Neuronal stem cell (in vitro differentiated cells): ENCODE measurements at regions not wholly inside any gene's neighbourhood (a gene's known extent, or its start where the extent isn't known, plus 50 kb on each side); places are given as distances from the start of the nearest gene placed in this dataset.
A peak's percentile ranks its signal among the peaks of the same experiment; 100 is the strongest.

Source experiments
- DNase-seq: peaks from one replicate; pipeline ENCODE4 v3.0.0-alpha.2; 2013; ENCODE audit warnings: low spot score
- H2AFZ ChIP-seq: one replicate; pipeline ENCODE4 v1.6.1; 2013; ENCODE audit warnings: mild to moderate bottlenecking, low read length, inconsistent platforms
- H2AK5ac ChIP-seq: 2 replicates; pipeline ENCODE4 v1.6.1; 2013; ENCODE audit warnings: low read depth, mild to moderate bottlenecking, inconsistent platforms, low read length, moderate library complexity, mixed read lengths
- H2BK120ac ChIP-seq: 2 replicates; pipeline ENCODE4 v1.6.1; 2013; ENCODE audit warnings: low read depth, mild to moderate bottlenecking, inconsistent platforms, low read length, moderate library complexity, mixed read lengths
- H2BK12ac ChIP-seq: one replicate; pipeline ENCODE4 v1.6.1; 2013; ENCODE audit warnings: low read length, inconsistent platforms
- H2BK15ac ChIP-seq: 2 replicates; pipeline ENCODE4 v1.6.1; 2013; ENCODE audit warnings: mild to moderate bottlenecking, low read length, inconsistent platforms, mixed read lengths
- H2BK5ac ChIP-seq: one replicate; pipeline ENCODE4 v1.6.1; 2013; ENCODE audit warnings: inconsistent platforms, mild to moderate bottlenecking, low read length, moderate library complexity
- H3K14ac ChIP-seq: one replicate; pipeline ENCODE4 v1.6.1; 2013; ENCODE audit warnings: low read length, inconsistent platforms
- H3K18ac ChIP-seq: 2 replicates; pipeline ENCODE4 v1.6.1; 2013; ENCODE audit warnings: low read length, inconsistent platforms
- H3K23ac ChIP-seq: 2 replicates; pipeline ENCODE4 v1.6.1; 2013; ENCODE audit warnings: low read depth, mild to moderate bottlenecking, mixed read lengths, low read length, inconsistent platforms; ENCODE audit not compliant: poor library complexity
- H3K27ac ChIP-seq: replicated peaks from 3 replicates; pipeline ENCODE4 v1.5.1; 2013; ENCODE audit warnings: low read length, inconsistent platforms
- H3K27me3 ChIP-seq, 3 experiments: 2 replicates each; pipeline ENCODE4 v1.6.1; 2013; ENCODE audit warnings: low read length in 3 of 3, mild to moderate bottlenecking in 2 of 3, inconsistent platforms in 1 of 3, low read depth in 1 of 3, mixed read lengths in 1 of 3, moderate library complexity in 1 of 3; ENCODE audit not compliant: control insufficient read depth in 3 of 3, insufficient read depth in 3 of 3
- H3K36me3 ChIP-seq, 2 donors: replicated peaks in 1 of 2; 2 replicates each; pipeline ENCODE4 v1.6.1; 2013; ENCODE audit warnings: low read length in 2 of 2; ENCODE audit not compliant: control insufficient read depth in 2 of 2, insufficient read depth in 2 of 2
- H3K4ac ChIP-seq: 2 replicates; pipeline ENCODE4 v1.6.1; 2013; ENCODE audit warnings: inconsistent platforms, mild to moderate bottlenecking, low read length, moderate library complexity
- H3K4me1 ChIP-seq, 2 donors: 1 replicate in 1 of 2; 2 replicates in 1 of 2; pipeline ENCODE4 v1.6.1; 2013; ENCODE audit warnings: low read length in 2 of 2, low read depth in 1 of 2; ENCODE audit not compliant: control insufficient read depth in 2 of 2, insufficient read depth in 1 of 2
- H3K4me2 ChIP-seq: one replicate; pipeline ENCODE4 v1.6.1; 2013; ENCODE audit warnings: mild to moderate bottlenecking, low read length, inconsistent platforms; ENCODE audit not compliant: insufficient read depth, poor library complexity, severe bottlenecking
- H3K4me3 ChIP-seq, 2 donors: 2 replicates each; pipeline ENCODE4 v1.5.1; 2013; ENCODE audit warnings: low read length in 2 of 2, mild to moderate bottlenecking in 2 of 2, inconsistent platforms in 1 of 2, moderate library complexity in 1 of 2
- H3K79me1 ChIP-seq: one replicate; pipeline ENCODE4 v1.6.1; 2013; ENCODE audit warnings: low read depth, mild to moderate bottlenecking, inconsistent platforms, low read length, moderate library complexity
- H3K9ac ChIP-seq: one replicate; pipeline ENCODE4 v1.6.1; 2013; ENCODE audit warnings: mild to moderate bottlenecking, low read depth, low read length, inconsistent platforms; ENCODE audit not compliant: poor library complexity
- H3K9me3 ChIP-seq, 2 donors: replicated peaks in 1 of 2; 2 replicates each; pipeline versions ENCODE3 to v1.6.1; 2013; ENCODE audit warnings: low read length in 2 of 2, mild to moderate bottlenecking in 2 of 2, inconsistent platforms in 1 of 2, low read depth in 1 of 2, mixed read lengths in 1 of 2, moderate library complexity in 1 of 2; ENCODE audit not compliant: control insufficient read depth in 2 of 2, insufficient read depth in 1 of 2
- H4K8ac ChIP-seq: one replicate; pipeline ENCODE4 v1.6.1; 2013; ENCODE audit warnings: low read depth, mild to moderate bottlenecking, inconsistent platforms, low read length, moderate library complexity
- H4K91ac ChIP-seq: one replicate; pipeline ENCODE4 v1.6.1; 2013; ENCODE audit warnings: low read length, low read depth, mild to moderate bottlenecking, inconsistent platforms; ENCODE audit not compliant: poor library complexity
- WGBS, 2 donors: extraction: QIAGEN DNeasy Blood & Tissue Kit; methylation state at CpG; one replicate each; pipeline ENCODE4 v1.1.7; 2013; ENCODE audit warnings: missing lambda C conversion rate in 2 of 2, mixed read lengths in 1 of 2; ENCODE audit not compliant: insufficient read length in 2 of 2, insufficient replicate concordance in 1 of 2; ENCODE audit errors: extremely low coverage in 2 of 2; 5-methylcytosine and 5-hydroxymethylcytosine counted together

GRCh38 chr2:238754259-238754658 is 93.6 kb upstream of the TWIST2 start:
- no peak for DNase-seq

GRCh38 chr2:238761868-238762267 is 86.0 kb upstream of the TWIST2 start:
- H3K4me2 ChIP-seq, result no peak overlapping the region
- no peak overlapping the region for H4K91ac ChIP-seq
- H2BK12ac ChIP-seq, result no peak overlapping the region
- H3K14ac ChIP-seq, result no peak overlapping the region
- H3K27me3 ChIP-seq, result peaks cover 0 to 2% (median 0%) of the 10 kb centered on the region in 3 experiments
- no peak overlapping the region for H2BK15ac ChIP-seq
- peaks cover 0 to 3% of the 10 kb centered on the region in 2 donors for H3K4me1 ChIP-seq
- no peak overlapping the region for H4K8ac ChIP-seq
- H3K4ac ChIP-seq, result no peak overlapping the region
- no peak overlapping the region for H3K18ac ChIP-seq
- no peak overlapping the region for H3K27ac ChIP-seq
- no peaks in the 10 kb centered on the region for H3K79me1 ChIP-seq
- H2AK5ac ChIP-seq, result no peak overlapping the region
- no peak overlapping the region for H2AFZ ChIP-seq
- no peaks in the 10 kb centered on the region for H3K36me3 ChIP-seq
- H3K23ac ChIP-seq, result no peak overlapping the region
- no CpG with 5 or more reads among the region's 7 CpGs for WGBS, 2 donors
- no peak overlapping the region for H2BK120ac ChIP-seq
- H3K4me3 ChIP-seq, result no peak overlapping the region
- DNase-seq, result peak; percentile 21
- H3K9me3 ChIP-seq, result no peaks in the 10 kb centered on the region
- H2BK5ac ChIP-seq, result no peak overlapping the region
- H3K9ac ChIP-seq, result no peak overlapping the region

More at GRCh38 chr2:238754259-238754658, 93.6 kb upstream of the TWIST2 start:
- Histone ChIP-seq H3K4ac (no peak overlapping the region), H3K4me2 (no peak overlapping the region), H3K18ac (no peak overlapping the region), H2AFZ (no peak overlapping the region), H3K36me3 (no peaks in the 10 kb centered on the region), H3K9ac (no peak overlapping the region), H3K23ac (no peak overlapping the region), H2AK5ac (no peak overlapping the region), H3K9me3 (no peaks in the 10 kb centered on the region), H3K4me1 (no peaks in the 10 kb centered on the region), H2BK12ac (no peak overlapping the region), H3K79me1 (no peaks in the 10 kb centered on the region), H2BK15ac (no peak overlapping the region), H4K91ac (no peak overlapping the region), H2BK5ac (no peak overlapping the region), H2BK120ac (no peak overlapping the region), H3K14ac (peak overlapping the region; percentile 31), H4K8ac (no peak overlapping the region), H3K27ac (no peak overlapping the region), H3K27me3 (no peaks in the 10 kb centered on the region), H3K4me3 (no peak overlapping the region)
- WGBS, 2 donors, result no CpG with 5 or more reads among the region's 8 CpGs

GRCh38 chr2:238763471-238763995 is 84.4 kb upstream of the TWIST2 start:
- H3K4me1 ChIP-seq, result peaks cover 0 to 3% of the 10 kb centered on the region in 2 donors

GRCh38 chr2:238765590-238765989 is 82.3 kb upstream of the TWIST2 start:
- Histone ChIP-seq H3K14ac (no peak overlapping the region), H2AFZ (no peak overlapping the region), H3K23ac (no peak overlapping the region), H2BK12ac (no peak overlapping the region), H3K79me1 (no peaks in the 10 kb centered on the region), H3K4me2 (no peak overlapping the region), H2BK15ac (no peak overlapping the region), H4K8ac (no peak overlapping the region), H3K9me3 (no peaks in the 10 kb centered on the region), H2AK5ac (peak overlapping the region; percentile 14), H3K4me3 (no peak overlapping the region), H2BK120ac (no peak overlapping the region), H4K91ac (no peak overlapping the region), H3K4me1 (peaks cover 0 to 3% of the 10 kb centered on the region in 2 donors), H2BK5ac (no peak overlapping the region), H3K36me3 (no peaks in the 10 kb centered on the region), H3K27ac (no peak overlapping the region), H3K18ac (peak overlapping the region; percentile 59), H3K27me3 (peaks cover 0 to 4% (median 0%) of the 10 kb centered on the region in 3 experiments), H3K4ac (no peak overlapping the region), H3K9ac (no peak overlapping the region)
- WGBS, 2 donors, result no CpG with 5 or more reads among the region's 8 CpGs
- no peak for DNase-seq

More at GRCh38 chr2:238763471-238763995, 84.4 kb upstream of the TWIST2 start:
- no peaks in the 10 kb centered on the region for H3K79me1 ChIP-seq
- no peak for DNase-seq
- no peak overlapping the region for H2AFZ ChIP-seq
- H3K23ac ChIP-seq, result no peak overlapping the region
- no peak overlapping the region for H2AK5ac ChIP-seq
- no peak overlapping the region for H2BK15ac ChIP-seq
- no peak overlapping the region for H3K27ac ChIP-seq
- no peak overlapping the region for H4K8ac ChIP-seq
- peaks cover 0 to 2% (median 0%) of the 10 kb centered on the region in 3 experiments for H3K27me3 ChIP-seq
- no peak overlapping the region for H2BK5ac ChIP-seq
- H2BK120ac ChIP-seq, result no peak overlapping the region
- H2BK12ac ChIP-seq, result no peak overlapping the region
- no peaks in the 10 kb centered on the region for H3K9me3 ChIP-seq
- no CpG with 5 or more reads among the region's 7 CpGs for WGBS, 2 donors
- no peaks in the 10 kb centered on the region for H3K36me3 ChIP-seq
- H3K4me3 ChIP-seq, result no peak overlapping the region
- no peak overlapping the region for H3K14ac ChIP-seq
- no peak overlapping the region for H3K9ac ChIP-seq
- no peak overlapping the region for H3K18ac ChIP-seq
- no peak overlapping the region for H3K4ac ChIP-seq
- H4K91ac ChIP-seq, result no peak overlapping the region
- H3K4me2 ChIP-seq, result no peak overlapping the region
